GM18519 (cell line): ENCODE measurements at regions not wholly inside any gene's neighbourhood (a gene's known extent, or its start where the extent isn't known, plus 50 kb on each side); places are given as distances from the start of the nearest gene placed in this dataset.

ENCODE experiments used
- ATAC-seq: cut with Tn5 transposase; IDR thresholded peaks from one replicate; pipeline ENCODE4 v1.9.1; 2021; ENCODE audit warnings: mild to moderate bottlenecking, moderate library complexity; ENCODE audit not compliant: unreplicated experiment, low FRiP score

GRCh38 chr5:159525117-159525516, 194.8 kb upstream of the IL12B start:
- no peak for ATAC-seq

- no peak for ATAC-seq
These were observed 197.4 kb upstream of the IL12B start for GRCh38 chr5:159527546-159528254.

- ATAC-seq, result no peak
These were observed 201.3 kb upstream of the IL12B start for GRCh38 chr5:159531554-159532105.

DNA sequence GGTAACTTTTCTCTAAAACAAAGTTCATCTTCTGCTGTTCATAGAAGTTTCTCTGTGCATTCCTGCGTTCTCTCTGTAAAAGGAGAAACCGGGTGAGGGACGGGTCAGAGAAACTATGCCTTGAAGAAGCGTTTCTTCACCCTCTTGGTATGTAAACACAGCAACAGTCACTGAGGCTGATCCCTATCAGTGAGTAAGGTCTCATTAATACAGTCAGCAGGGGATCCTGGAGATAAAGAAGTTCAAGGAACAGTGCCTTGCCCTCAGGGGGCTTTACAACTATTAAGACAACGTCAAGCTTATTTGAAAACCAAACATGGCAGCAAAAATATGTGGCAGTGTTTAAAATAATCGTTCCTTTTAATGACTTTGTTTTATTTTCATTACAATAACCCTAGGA, 202.9 kb upstream of the IL12B start:
- ATAC-seq, result no peak

DNA sequence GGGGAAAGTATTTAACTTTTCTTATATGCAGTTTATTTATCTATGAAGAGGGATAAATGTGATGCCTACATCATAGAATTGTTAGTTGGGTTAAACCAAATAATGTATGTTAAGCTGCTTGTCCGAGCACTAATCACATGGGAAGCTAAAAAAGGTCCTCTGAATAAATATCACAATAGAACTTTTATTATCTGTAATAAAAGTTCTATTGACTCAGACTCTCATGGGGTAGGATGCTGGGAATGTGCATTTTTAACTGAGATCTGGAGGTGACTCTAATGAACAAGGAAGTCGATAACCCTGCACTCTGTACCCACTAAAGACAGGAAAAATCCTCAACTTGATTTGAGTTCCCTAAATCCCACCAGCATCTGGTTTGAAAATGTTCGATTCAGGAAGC, 205.9 kb upstream of the IL12B start:
- ATAC-seq, result no peak

DNA sequence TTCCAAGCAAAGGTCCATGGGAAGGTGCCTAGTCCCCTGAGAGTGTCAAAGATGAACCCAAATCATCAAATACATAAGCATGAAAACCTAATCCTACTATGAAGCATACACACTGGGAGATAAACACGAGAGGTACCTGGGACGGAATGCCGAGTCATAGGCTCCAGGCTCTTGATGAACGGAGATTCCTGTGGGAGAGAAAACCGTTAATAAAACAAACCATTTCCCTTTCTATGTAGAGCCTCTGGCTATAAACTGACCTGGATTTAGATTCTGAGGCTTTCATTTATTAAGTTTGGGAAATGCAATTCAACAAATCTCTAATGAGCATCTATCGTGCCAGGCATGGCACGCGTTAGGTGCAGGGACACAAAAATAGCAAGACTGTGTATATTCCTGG, 206.4 kb upstream of the IL12B start:
- ATAC-seq, result no peak

DNA sequence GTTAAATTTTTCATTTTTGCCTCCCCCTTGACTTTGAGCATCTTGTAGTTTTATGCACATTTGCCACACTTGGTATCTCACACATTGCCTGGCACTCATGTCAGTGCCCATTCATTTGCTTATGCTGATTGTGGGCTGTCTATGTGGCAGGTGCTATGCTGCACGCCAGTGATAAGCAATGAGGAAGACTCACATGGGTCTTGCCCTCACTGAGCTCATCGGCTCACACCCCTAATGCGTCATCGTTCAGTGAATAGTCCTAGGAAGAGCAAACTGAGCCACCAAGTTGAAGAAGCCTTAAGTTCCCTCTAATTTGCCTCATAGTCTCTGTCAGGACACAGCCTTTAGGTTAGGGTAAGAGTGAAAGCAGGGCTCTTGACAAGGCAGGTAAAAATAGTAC, 209.4 kb upstream of the IL12B start:
- ATAC-seq, result no peak

GRCh38 chr5:159543326-159543725, 213.0 kb upstream of the IL12B start:
- ATAC-seq, result no peak

DNA sequence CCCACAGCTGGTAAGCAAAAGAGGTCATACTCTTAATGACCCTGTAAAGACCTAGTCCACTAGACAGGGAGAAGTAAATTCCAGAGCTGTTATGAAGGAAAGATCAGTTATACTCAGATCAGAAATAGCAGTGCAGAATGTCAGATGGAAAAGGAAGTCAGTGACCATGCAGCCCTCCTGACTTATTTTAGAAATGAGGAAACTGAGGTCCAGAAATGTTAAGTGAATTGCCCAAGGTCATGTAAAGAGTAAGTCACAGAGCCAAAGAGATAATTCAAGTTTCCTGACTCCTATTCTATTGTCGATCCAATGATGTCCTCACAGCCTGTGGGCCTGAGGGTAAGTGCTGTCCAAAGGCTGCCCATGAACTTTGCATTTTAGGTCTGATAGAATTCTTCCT, 214.9 kb upstream of the IL12B start:
- ATAC-seq, result no peak

DNA sequence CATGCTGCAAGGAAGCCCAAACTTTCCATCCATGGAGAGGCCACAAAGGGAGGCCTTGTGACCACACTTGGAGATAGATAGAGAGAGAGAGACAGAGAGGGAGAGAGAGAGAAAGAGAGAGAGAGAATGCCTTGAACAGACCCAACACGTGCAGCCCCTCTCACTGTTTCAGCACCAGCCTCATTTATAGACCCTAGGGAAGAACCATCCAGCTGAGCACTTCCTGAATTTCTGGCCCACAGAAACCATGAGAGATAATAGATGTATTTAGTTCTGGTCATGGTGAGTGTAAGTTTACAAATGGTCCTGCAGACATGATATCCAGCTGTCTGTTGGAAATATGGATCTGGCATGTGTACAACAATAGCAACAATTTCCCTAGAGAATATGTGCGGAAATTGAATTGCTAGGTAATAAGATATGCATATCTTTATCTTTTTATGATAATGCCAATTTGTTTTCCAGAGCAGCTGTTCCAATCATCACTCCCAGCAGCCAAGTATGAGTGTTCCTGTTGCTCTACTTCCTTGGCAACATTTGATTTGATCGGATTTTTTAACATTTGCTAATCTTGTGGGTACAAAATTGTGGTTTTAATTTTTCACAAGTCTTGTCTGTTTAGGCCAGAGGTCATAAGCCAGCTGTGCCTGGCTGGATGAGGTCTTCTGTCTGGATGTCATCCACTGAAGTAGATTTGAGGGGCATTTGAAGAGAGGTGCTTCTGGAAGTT, 217.3 kb upstream of the IL12B start:
- ATAC-seq, result no peak

GRCh38 chr5:159548517-159548916, 218.2 kb upstream of the IL12B start:
- ATAC-seq, result no peak

DNA sequence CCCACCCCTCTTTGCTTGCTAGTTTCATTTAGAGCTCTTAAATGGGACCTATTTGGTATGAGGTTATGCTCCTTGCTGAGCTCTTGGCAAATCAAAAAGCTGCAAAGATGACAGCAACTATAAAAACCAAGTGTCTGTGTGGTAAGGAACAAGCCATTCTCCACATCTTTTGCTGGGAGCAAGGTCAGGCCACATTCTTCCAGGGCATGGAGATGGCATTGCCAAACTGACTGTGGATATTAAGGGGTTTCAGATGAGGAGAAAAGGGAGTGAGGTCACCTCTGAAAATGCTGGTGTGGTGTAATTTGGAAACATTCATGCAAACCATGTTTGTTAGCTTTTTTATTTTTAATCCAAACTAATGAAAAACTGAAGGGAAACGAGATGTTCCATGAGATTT, 218.8 kb upstream of the IL12B start:
- no peak for ATAC-seq

GRCh38 chr5:159550951-159551350, 220.7 kb upstream of the IL12B start:
- no peak for ATAC-seq

- ATAC-seq, result no peak
These were observed 222.5 kb upstream of the IL12B start for GRCh38 chr5:159552751-159553150.

- no peak for ATAC-seq
These were observed 223.5 kb upstream of the IL12B start for GRCh38 chr5:159553792-159554191.

DNA sequence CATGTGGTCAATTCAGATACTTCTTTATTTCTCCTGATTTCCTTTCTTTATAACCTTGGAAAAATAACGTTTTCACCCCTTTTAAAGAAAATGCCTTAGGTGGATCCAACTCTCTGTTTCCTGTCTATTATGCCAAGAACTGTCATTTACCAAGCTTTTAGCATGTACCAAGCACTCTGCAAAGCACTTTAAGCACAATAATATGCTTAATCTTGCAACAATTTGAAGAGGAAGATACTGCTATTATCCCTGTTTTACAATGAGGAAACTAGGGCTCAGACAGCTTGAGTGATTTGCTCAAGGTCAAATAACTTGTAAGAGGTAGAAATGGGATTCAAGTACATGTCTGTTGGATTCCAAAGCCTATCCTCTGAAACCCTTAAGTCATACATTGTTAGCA, 224.8 kb upstream of the IL12B start:
- no peak for ATAC-seq

DNA sequence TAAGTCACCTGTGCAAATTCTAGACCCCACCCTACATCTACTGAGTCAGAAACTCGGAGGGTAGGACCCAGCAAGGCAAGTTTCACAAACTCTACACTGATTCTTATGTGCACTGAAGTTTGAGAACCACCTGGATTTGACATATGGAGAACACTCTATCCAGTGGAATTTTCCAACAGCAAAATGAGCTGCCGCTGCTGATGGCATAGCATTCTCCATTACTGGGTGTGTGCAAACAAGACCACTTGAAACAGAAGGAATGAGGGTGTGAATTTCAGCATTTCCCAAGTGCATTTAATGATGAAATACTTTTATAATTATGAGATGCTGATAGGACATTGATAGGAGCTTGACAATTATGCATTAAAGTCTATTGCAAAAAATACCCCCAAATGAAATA, 229.1 kb upstream of the IL12B start:
- ATAC-seq, result no peak

- ATAC-seq, result no peak
These were observed 229.8 kb upstream of the IL12B start for GRCh38 chr5:159560088-159560487.

DNA sequence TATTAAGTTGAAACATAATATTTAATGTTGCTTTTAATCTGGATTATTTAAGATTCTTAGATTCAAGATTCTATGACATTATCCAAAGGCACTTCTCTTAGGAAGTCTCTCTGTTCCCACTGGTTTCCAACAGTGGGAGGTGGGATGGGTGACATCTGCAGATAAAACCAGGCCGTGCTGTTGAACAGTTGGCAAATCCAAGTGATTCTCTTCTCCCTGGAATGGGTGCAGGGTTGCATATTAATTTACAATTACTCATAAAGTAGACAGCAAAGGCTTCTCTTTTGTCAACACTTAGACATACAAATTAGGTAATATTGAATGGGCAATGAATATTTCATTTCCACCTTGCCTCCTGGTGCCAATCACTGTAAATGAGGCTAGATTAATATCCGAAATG, 233.7 kb upstream of the IL12B start:
- no peak for ATAC-seq

DNA sequence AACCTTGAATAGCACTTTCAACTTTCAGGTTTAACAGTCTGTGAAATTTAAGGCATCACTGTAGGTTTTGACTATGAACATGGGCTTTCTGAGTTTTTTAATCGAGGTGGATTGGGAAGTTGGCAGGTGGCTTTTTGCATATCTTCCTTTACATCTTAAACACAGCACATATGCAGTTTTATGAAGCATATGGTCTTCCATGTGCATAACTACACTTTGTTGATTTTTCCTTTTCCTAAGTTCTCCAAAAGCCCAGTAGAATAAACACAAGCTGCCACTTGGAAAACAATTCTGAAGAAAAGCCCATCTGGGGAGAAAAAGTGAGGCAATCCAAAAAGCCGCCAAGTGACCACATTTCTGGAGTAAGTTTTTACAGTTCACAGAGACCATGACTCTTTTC, 236.5 kb upstream of the IL12B start:
- no peak for ATAC-seq

DNA sequence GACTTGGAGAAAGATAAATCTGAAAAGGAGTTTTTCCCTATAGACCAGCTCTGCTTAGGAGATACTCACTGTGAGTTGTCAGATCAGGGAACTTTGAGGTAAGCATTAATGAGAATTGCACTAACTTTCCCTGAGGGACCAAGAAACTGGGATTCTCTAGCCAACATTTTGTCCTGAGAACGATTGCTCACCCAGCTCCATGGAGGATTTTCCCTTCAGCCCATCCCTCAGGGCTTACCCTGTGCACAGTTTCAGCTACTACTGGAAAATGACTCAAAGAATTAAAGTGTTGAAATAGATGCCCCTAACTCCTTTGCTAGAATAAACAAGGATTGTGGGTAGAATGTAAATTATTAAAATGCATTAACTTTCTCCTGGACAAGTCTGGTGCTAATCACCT, 237.2 kb upstream of the IL12B start:
- ATAC-seq, result no peak
